ENCODE measurements at regions not wholly inside any gene's neighbourhood (a gene's known extent, or its start where the extent isn't known, plus 50 kb on each side); places are given as distances from the start of the nearest gene placed in this dataset.

GRCh38 chr7:47042669-47043068 lies 539.2 kb downstream of the TNS3 start:
- no peak for DNase-seq (ENCODE audit: low read depth in 1 of 2, low spot score in 2 of 2)
- Histone ChIP-seq H4K20me1 (replicated peaks in 1 of 2; ENCODE audit: control insufficient read depth in 1 of 2, insufficient read depth in 2 of 2, low read length in 2 of 2) (no peaks in the 10 kb centered on the region), H2BK12ac (ENCODE audit: low read depth, low read length) (no peak overlapping the region), H3K9me3 (ENCODE audit: insufficient read depth in 2 of 2, low read depth in 1 of 2, low read length in 1 of 2) (no peaks in the 10 kb centered on the region), H3K27me3 (replicated peaks in 1 of 4; ENCODE audit: control insufficient read depth in 3 of 4, extremely low read depth in 1 of 4, insufficient read depth in 3 of 4, low read length in 3 of 4) (peaks cover 0 to 4% (median 1%) of the 10 kb centered on the region in 4 experiments; a peak in 3 of 7 replicates), H3K36me3 (ENCODE audit: control insufficient read depth in 2 of 4, insufficient read depth in 4 of 4, low read length in 3 of 4) (no peaks in the 10 kb centered on the region), H3K18ac (ENCODE audit: extremely low read depth, low read length) (no peak overlapping the region), H3K4me2 (ENCODE audit: insufficient read depth in 1 of 2, low read depth in 2 of 2, low read length in 2 of 2) (no peak overlapping the region), H4K8ac (ENCODE audit: extremely low read depth, insufficient read depth, low read length) (no peak overlapping the region), H3K9ac (replicated peaks in 1 of 4; ENCODE audit: extremely low read depth in 1 of 4, low read depth in 3 of 4, low read length in 3 of 4) (no peak overlapping the region), H2BK120ac (replicated peaks; ENCODE audit: low read depth, low read length) (no peak overlapping the region), H2BK15ac (ENCODE audit: low read length) (no peak overlapping the region), H2BK5ac (ENCODE audit: low read depth, low read length) (no peak overlapping the region; the same call in 1 of the 2 replicates), H3K56ac (replicated peaks; ENCODE audit: insufficient read length, low read depth, low read length) (no peak overlapping the region), H3K4me3 (ENCODE audit: extremely low read depth in 1 of 4, insufficient read depth in 2 of 4, low read depth in 3 of 4, low read length in 4 of 4) (no peak overlapping the region), H2BK20ac (ENCODE audit: low read length) (no peak overlapping the region), H3K4ac (replicated peaks; ENCODE audit: insufficient read length, low read depth, low read length) (no peak overlapping the region), H3K27ac (ENCODE audit: low read depth, low read length) (no peak overlapping the region), H2AFZ (ENCODE audit: low read length) (no peak overlapping the region), H3K79me2 (ENCODE audit: control insufficient read depth in 1 of 2, insufficient read depth in 2 of 2, low read length in 2 of 2) (no peaks in the 10 kb centered on the region), H3K4me1 (replicated peaks in 1 of 4; ENCODE audit: control insufficient read depth in 3 of 4, insufficient read depth in 4 of 4, low read length in 3 of 4) (peaks cover 2 to 12% (median 9%) of the 10 kb centered on the region in 4 experiments; a peak in 5 of 7 replicates), H3K14ac (ENCODE audit: insufficient read length) (no peak overlapping the region), H4K5ac (ENCODE audit: insufficient read length, low read depth, low read length) (no peak overlapping the region), H2AK5ac (ENCODE audit: low read depth, low read length) (no peak overlapping the region), H3K23me2 (ENCODE audit: low read depth, low read length) (no peaks in the 10 kb centered on the region), H4K91ac (replicated peaks; ENCODE audit: insufficient read length, low read length) (no peak overlapping the region), H3K79me1 (ENCODE audit: low read depth, low read length) (no peaks in the 10 kb centered on the region), H3K23ac (ENCODE audit: insufficient read length) (no peak overlapping the region)
- ChIA-PET CTCF (ENCODE audit: partially characterized antibody) (interaction anchor here (0.8 kb wide), 1 partner anchor 10 kb away, joined by 3 read pairs; no protein-coding TSS in a partner anchor), POLR2A (ENCODE audit: partially characterized antibody) (no interaction called here)
- FAIRE-seq = no peak
- WGBS, 2 experiments (ENCODE audit: extremely low coverage in 1 of 2, insufficient coverage in 1 of 2, insufficient read length in 1 of 2, insufficient replicate concordance in 2 of 2, low coverage in 1 of 2, low lambda C conversion rate in 2 of 2, missing lambda C conversion rate in 1 of 2) = 96% methylated on average over 3 of the region's 3 CpGs; no CpG with 5 or more reads in 1 of the 2 experiments
- no peak for TF ChIP-seq CEBPB (IDR thresholded peaks at IDR 0.05; ENCODE audit: low read depth, low read length)
- TF ChIP-seq SRF (IDR thresholded peaks at IDR 0.05; ENCODE audit: low read depth, low read length) = no peak
- TF ChIP-seq E2F6 (IDR thresholded peaks at IDR 0.05) = no peak
- no peak for TF ChIP-seq TEAD4 (IDR thresholded peaks at IDR 0.05; ENCODE audit: low read depth, low read length)
- no peak for TF ChIP-seq JUN (IDR thresholded peaks at IDR 0.05; ENCODE audit: low read depth, low read length)

All from H1 (cell line).